AG09309 (cell line): ENCODE measurements at regions not wholly inside any gene's neighbourhood (a gene's known extent, or its start where the extent isn't known, plus 50 kb on each side); places are given as distances from the start of the nearest gene placed in this dataset.

Experiments
- DNase-seq: peaks from one replicate; pipeline ENCODE4 v3.0.0-alpha.2; 2010; ENCODE audit warnings: low read depth
- H3K4me3 ChIP-seq: 2 replicates; pipeline ENCODE4 v1.5.1; 2011; ENCODE audit warnings: mild to moderate bottlenecking, low read depth, low read length, moderate library complexity; ENCODE audit not compliant: control insufficient read depth
- TF ChIP-seq, protein P1 (sequence below): IDR thresholded peaks from 2 replicates; pipeline ENCODE4 v1.5.1; 2011; ENCODE audit warnings: mild to moderate bottlenecking, low read depth, low read length, inconsistent platforms; ENCODE audit not compliant: insufficient read depth, control insufficient read depth; ENCODE audit errors: missing control alignments

DNA sequence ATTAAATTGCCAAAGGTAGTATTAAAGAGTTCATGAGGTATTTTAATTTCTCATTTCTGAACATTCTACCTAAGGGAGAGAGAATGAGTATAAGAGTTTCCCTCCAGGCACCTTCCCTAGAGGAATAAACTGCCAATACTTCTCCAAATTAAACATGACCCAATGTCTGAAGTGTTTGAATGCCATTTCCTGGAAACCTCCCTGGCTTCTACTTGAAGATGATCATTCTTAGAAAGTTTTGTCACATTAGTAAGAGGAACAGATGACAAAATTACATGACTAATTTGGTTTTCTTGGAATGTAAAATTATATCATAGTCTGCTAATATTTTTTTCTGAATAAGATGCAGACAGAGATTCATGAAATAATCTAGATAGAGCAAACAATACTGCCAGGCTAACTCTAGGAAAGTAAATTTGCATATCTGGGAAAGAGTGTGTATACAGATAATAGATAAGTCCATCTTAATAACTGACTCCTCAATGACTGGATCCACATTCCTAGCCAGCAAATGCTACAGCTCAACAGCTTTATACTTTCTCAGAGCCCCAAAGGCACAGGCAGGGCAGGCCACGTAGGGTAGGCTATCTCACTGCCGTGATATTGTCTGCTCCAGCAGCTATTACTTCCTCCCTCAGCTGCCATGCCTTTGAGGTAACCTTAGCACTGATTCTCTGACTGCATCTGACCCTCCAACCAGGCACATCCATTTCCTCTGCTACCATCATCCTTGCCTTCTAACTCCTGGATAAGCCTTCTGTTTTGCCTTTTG is 630.8 kb upstream of the PIK3C3 start:
- no peak overlapping the region for H3K4me3 ChIP-seq
- TF ChIP-seq, protein P1, sequence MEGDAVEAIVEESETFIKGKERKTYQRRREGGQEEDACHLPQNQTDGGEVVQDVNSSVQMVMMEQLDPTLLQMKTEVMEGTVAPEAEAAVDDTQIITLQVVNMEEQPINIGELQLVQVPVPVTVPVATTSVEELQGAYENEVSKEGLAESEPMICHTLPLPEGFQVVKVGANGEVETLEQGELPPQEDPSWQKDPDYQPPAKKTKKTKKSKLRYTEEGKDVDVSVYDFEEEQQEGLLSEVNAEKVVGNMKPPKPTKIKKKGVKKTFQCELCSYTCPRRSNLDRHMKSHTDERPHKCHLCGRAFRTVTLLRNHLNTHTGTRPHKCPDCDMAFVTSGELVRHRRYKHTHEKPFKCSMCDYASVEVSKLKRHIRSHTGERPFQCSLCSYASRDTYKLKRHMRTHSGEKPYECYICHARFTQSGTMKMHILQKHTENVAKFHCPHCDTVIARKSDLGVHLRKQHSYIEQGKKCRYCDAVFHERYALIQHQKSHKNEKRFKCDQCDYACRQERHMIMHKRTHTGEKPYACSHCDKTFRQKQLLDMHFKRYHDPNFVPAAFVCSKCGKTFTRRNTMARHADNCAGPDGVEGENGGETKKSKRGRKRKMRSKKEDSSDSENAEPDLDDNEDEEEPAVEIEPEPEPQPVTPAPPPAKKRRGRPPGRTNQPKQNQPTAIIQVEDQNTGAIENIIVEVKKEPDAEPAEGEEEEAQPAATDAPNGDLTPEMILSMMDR, result no peak
- DNase-seq, result no peak

DNA sequence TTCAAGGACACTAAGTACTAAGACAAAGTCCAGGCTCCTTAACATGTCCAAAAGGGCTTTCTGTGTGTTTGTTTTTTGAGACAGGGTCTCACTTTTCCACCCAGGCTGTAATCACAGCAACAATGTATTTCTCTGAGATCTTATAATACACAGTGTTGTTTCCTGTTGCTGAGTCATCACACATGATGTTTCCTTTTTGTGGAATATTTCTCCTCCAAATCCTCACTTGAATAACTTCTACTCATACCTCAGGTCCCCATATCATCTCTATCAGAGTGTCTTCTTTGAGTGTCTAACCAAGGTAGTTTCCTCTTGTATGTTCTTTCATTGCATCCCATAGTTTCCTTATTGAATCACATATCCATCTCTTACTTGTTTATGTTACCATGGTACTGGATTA is 632.0 kb upstream of the PIK3C3 start:
- no peak overlapping the region for H3K4me3 ChIP-seq
- no peak for DNase-seq
- TF ChIP-seq, protein P1, result no peak

DNA sequence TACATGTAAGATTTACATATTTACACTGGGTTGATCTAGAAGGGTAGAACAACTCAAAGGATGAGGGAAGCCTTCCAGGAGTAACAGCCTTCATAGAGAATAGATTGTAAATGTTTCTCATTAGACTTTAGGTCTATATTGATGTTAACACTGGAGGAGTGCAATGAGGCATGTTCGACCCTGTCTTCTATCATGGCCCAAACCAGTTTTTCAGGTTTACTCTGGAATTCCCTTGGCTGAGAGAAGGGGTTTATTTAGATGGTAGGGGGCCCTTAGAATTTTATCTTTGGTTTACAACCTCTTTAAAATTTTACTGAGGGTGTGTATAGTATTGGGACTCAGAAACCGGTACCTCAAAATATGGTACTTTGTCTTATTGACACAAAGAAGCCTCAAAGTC is 634.9 kb upstream of the PIK3C3 start:
- DNase-seq, result no peak
- no peak overlapping the region for H3K4me3 ChIP-seq
- TF ChIP-seq, protein P1, result no peak

DNA sequence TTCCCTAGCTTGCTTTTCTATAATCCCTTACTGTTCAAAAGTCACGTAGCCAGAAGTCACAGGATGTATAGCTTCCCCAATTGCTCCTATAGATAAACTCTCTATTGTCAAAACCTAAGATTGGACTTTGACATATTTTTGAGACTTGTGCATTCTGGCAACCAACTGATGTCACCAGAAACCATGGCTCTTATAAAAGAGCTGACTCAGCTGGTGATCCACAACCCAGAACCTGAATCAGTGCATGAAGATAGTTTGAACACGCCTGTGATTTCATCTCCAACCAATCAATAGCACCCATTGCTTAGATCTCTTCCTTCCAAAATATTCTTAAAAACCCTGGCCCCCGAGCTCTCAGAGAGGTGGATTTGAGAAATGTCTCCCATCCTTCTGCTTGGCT is 639.9 kb upstream of the PIK3C3 start:
- no peak for DNase-seq
- no peak overlapping the region for H3K4me3 ChIP-seq
- TF ChIP-seq, protein P1, result no peak

DNA sequence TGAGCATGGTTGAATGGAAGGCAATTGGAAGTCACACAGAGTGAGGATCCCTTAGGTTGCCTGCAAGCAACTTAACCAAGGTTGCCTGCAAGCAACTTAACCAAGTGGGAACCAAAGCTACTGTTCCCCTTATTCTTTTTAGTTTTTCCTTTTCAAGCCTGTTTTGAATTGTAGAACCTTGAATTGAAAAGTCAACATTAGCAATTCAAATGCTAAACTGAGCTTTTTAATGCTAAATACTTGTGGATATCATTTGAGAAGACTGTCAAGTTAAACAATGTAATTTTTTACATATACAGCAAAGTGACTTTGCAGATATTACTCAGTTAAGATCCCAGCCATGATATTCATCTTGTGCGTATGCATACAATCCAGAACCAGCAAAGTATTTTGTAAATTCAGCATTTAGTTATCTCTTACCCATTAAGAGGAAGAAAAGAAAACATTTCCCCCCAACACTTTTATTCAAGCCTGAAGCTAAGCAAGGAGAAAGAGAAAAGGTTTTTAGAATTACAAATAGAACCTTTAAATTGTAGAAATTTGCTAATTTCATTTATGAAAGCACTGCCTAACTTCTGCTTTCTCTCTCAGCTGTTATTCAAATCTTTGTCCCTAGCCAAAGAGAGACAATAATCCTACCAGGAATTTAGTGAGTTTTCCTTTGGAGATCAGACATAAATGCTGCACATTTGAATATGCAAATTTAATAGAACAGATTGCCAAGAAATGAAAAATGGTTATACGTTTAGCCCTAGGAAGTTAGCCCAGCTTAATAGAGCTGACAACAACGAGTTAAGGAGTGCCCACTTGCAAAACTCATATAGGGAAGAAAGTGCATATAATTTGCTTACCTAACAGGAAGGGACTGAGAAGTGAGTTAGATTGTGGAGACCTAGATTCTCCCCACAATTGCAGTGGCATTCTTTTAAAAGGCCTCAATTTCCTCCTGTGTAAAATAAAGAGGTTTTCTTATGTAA is 643.2 kb upstream of the PIK3C3 start:
- DNase-seq, result no peak
- TF ChIP-seq, protein P1, result no peak
- no peak overlapping the region for H3K4me3 ChIP-seq

DNA sequence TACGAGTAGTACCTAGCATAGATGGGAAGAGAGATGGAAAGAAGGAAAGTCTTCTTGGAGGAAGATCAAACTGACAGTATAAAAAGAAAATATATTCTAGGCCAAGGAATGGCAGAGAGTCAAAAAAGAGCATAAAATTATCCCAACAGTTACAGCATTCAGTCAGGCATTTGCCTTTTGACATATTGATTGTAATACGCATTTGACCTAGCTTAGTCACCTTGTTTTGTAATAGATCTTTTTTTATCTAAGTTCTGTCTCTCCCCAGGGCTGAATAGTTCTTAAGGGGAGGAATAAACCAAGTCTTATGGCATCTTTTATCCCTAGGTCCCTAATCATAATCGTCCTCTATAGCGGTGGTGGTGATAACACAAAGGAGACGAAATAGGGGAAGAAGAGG is 657.3 kb upstream of the PIK3C3 start:
- TF ChIP-seq, protein P1, result no peak
- H3K4me3 ChIP-seq, result no peak overlapping the region

More for the DNA sequence above, 657.3 kb upstream of the PIK3C3 start:
- no peak for DNase-seq
